SK-N-SH (cell line): ENCODE measurements at regions not wholly inside any gene's neighbourhood (a gene's known extent, or its start where the extent isn't known, plus 50 kb on each side); places are given as distances from the start of the nearest gene placed in this dataset.

Source experiments
- CTCF ChIA-PET: fragments of 300-600, 350-600 bp; formaldehyde crosslinking; extraction: SDS; loops from one replicate; lab custom pipeline; 2021; lab: Yijun Ruan, JAX
- POLR2A ChIA-PET: fragments of 350-600 bp; sonication (Branson Sonifier 250); formaldehyde crosslinking; extraction: SDS; loops from one replicate; lab custom pipeline; 2020; ENCODE audit warnings: antibody characterized with exemption, inconsistent platforms; lab: Yijun Ruan, JAX
- DNase-seq: peaks from one replicate; pipeline ENCODE4 v3.0.0; 2012
- H2AFZ ChIP-seq: fragments of 200-600 bp; sonication (generic); 2 replicates; pipeline ENCODE4 v1.8.1; 2016; ENCODE audit warnings: antibody characterized with exemption, mild to moderate bottlenecking, low read depth
- H3F3A ChIP-seq: fragments of 200-600 bp; sonication (generic); replicated peaks from 2 replicates; pipeline ENCODE3; 2016; ENCODE audit warnings: antibody characterized with exemption, mild to moderate bottlenecking; ENCODE audit not compliant: insufficient read depth
- H3K27ac ChIP-seq, 2 experiments: fragments of 200-500 bp in 1 of 2; fragments of 200-600 bp in 1 of 2; sonication (Bioruptor generic) in 1 of 2; sonication (generic), shearing (Covaris generic) in 1 of 2; 2 replicates each; pipeline versions ENCODE4 v1.5.1 to v1.6.1; 2014 to 2016; ENCODE audit warnings: low read depth in 2 of 2, inconsistent platforms in 1 of 2, low read length in 1 of 2, mild to moderate bottlenecking in 1 of 2, mixed read lengths in 1 of 2
- H3K27me3 ChIP-seq: fragments of 200-600 bp; sonication (generic), shearing (Covaris generic); 2 replicates; pipeline ENCODE4 v1.6.1; 2016; ENCODE audit warnings: mixed run types; ENCODE audit not compliant: insufficient read depth
- H3K36me3 ChIP-seq, 2 experiments: fragments of 200-500 bp in 1 of 2; fragments of 200-600 bp in 1 of 2; sonication (Bioruptor generic) in 1 of 2; sonication (generic) in 1 of 2; replicated peaks in 1 of 2; 2 replicates each; pipeline versions ENCODE3 to v1.5.1; 2014 to 2016; ENCODE audit warnings: low read length in 1 of 2, mild to moderate bottlenecking in 1 of 2; ENCODE audit not compliant: insufficient read depth in 2 of 2, control insufficient read depth in 1 of 2
- H3K4me1 ChIP-seq, 2 experiments: fragments of 200-500 bp in 1 of 2; fragments of 200-600 bp in 1 of 2; sonication (Bioruptor generic) in 1 of 2; sonication (generic), shearing (Covaris generic) in 1 of 2; 2 replicates each; pipeline versions ENCODE4 v1.5.1 to v1.6.1; 2014 to 2016; ENCODE audit warnings: low read depth in 1 of 2, low read length in 1 of 2, mixed run types in 1 of 2; ENCODE audit not compliant: insufficient read depth in 2 of 2, control insufficient read depth in 1 of 2
- H3K4me2 ChIP-seq: fragments of 200-600 bp; sonication (generic), shearing (Covaris generic); 2 replicates; pipeline ENCODE4 v1.6.1; 2017; ENCODE audit warnings: mixed run types
- H3K4me3 ChIP-seq, 2 experiments: fragments of 200-500 bp in 1 of 2; fragments of 200-600 bp in 1 of 2; sonication (Bioruptor generic) in 1 of 2; sonication (generic), shearing (Covaris generic) in 1 of 2; 2 replicates each; pipeline versions ENCODE4 v1.5.1 to v1.8.1; 2014 to 2016; ENCODE audit warnings: low read depth in 2 of 2, inconsistent platforms in 1 of 2, low read length in 1 of 2, mild to moderate bottlenecking in 1 of 2, mixed read lengths in 1 of 2, moderate library complexity in 1 of 2
- H3K79me2 ChIP-seq: fragments of 200-600 bp; sonication (generic); 2 replicates; pipeline ENCODE4 v1.8.1; 2017; ENCODE audit warnings: mild to moderate bottlenecking; ENCODE audit not compliant: insufficient read depth
- H3K9ac ChIP-seq: fragments of 200-600 bp; sonication (generic); 2 replicates; pipeline ENCODE4 v1.6.1; 2017; ENCODE audit warnings: mixed run types
- H3K9me2 ChIP-seq: fragments of 200-600 bp; sonication (generic); 2 replicates; pipeline ENCODE4 v1.6.1; 2017; ENCODE audit warnings: mixed run types
- H3K9me3 ChIP-seq: fragments of 200-600 bp; sonication (generic); 2 replicates; pipeline ENCODE4 v1.6.1; 2017; ENCODE audit warnings: mixed run types, mild to moderate bottlenecking, moderate library complexity
- H4K20me1 ChIP-seq: fragments of 200-600 bp; sonication (generic); 2 replicates; pipeline ENCODE4 v1.6.1; 2017; ENCODE audit warnings: mild to moderate bottlenecking, mixed run types; ENCODE audit not compliant: insufficient read depth
- FOSL2 ChIP-seq: IDR thresholded peaks from 2 replicates; pipeline ENCODE4 v1.4.0; 2012; ENCODE audit warnings: low read depth, mild to moderate bottlenecking, moderate library complexity, borderline replicate concordance
- FOXJ3 ChIP-seq: sonication (generic); formaldehyde crosslinking; IDR thresholded peaks from 2 replicates; pipeline ENCODE4 v1.5.1; 2020; ENCODE audit warnings: mild to moderate bottlenecking, missing genetic modification reagents
- JUND ChIP-seq: IDR thresholded peaks from 2 replicates; pipeline ENCODE4 v1.4.0; 2012
- MEF2A ChIP-seq: IDR thresholded peaks from 2 replicates; pipeline ENCODE4 v1.4.0; 2012; ENCODE audit warnings: low read depth, borderline replicate concordance
- NFIC ChIP-seq: IDR thresholded peaks from 2 replicates; pipeline ENCODE4 v1.4.0; 2012; ENCODE audit warnings: borderline replicate concordance
- RCOR1 ChIP-seq: fragments of 150-350 bp; IDR thresholded peaks from 2 replicates; pipeline ENCODE4 v1.6.1; 2017; ENCODE audit warnings: antibody characterized with exemption, low read length
- RXRA ChIP-seq: IDR thresholded peaks from 2 replicates; pipeline ENCODE4 v1.4.0; 2012; ENCODE audit warnings: low read depth, mild to moderate bottlenecking, borderline replicate concordance
- TAF1 ChIP-seq: IDR thresholded peaks from 2 replicates; pipeline ENCODE4 v1.6.1; 2012; ENCODE audit warnings: low read depth, mild to moderate bottlenecking, low read length, moderate library complexity, borderline replicate concordance
- TCF12 ChIP-seq: IDR thresholded peaks from 2 replicates; pipeline ENCODE4 v1.4.0; 2012
- YY1 ChIP-seq: IDR thresholded peaks from 2 replicates; pipeline ENCODE4 v1.4.0; 2012; ENCODE audit warnings: low read depth, mild to moderate bottlenecking
- WGBS: methylation state at CpG from one replicate; pipeline ENCODE4 v1.1.6; 2017; ENCODE audit warnings: low lambda C conversion rate; 5-methylcytosine and 5-hydroxymethylcytosine counted together
- TF ChIP-seq, protein P1 (sequence below): IDR thresholded peaks from 2 replicates; pipeline ENCODE4 v1.6.1; 2012; ENCODE audit warnings: mild to moderate bottlenecking, low read depth, low read length, moderate library complexity
- TF ChIP-seq, protein P2 (sequence below): fragments of 150-350 bp; IDR thresholded peaks from 2 replicates; pipeline ENCODE4 v1.6.1; 2016; ENCODE audit warnings: mild to moderate bottlenecking, low read depth, low read length

DNA sequence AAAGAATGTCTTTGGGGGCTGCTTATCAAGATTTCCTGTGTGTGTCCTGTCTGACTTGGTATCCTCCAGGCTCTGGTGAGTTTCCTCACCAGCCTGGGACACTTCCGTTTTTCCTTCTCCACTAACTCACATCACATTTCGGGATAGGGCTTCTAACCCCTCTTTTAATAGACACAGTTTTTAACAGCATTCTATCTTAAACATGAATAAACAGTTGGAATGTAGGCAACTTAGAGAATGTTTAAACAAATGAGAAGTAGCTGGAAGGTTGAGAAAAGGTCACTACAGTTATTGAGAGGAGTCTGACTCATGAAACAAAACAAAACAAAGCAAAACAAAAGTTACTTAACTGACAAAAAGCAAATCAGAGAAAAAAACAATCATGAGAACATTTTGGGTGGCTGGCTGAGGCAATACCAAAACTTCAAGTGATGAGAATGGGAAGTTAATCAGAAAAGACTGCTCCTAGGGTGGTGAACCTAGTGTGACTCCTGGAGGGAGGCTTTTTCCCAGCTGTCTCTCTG, 64.7 kb upstream of the CTSC start:
- Histone ChIP-seq H3F3A (peaks cover 17% of the 10 kb centered on the region), H3K79me2 (no peaks in the 10 kb centered on the region), H3K4me1 (peaks cover 0 to 4% of the 10 kb centered on the region in 2 experiments; a peak in 2 of 4 replicates), H3K4me2 (peak overlapping the region; percentile 55), H3K9ac (peak overlapping the region; percentile 27; the same call in 1 of the 2 replicates), H3K27me3 (no peaks in the 10 kb centered on the region), H3K9me2 (no peaks in the 10 kb centered on the region), H4K20me1 (no peaks in the 10 kb centered on the region), H3K4me3 (peak overlapping the region in 1 of 2 experiments; percentile 1; a peak in 1 of 4 replicates), H3K27ac (peak overlapping the region; percentile 64 to 78; a peak in 3 of 4 replicates), H3K36me3 (no peaks in the 10 kb centered on the region), H3K9me3 (no peaks in the 10 kb centered on the region), H2AFZ (no peak overlapping the region)
- ChIA-PET POLR2A (no interaction called here), CTCF (no interaction called here)
- 22% methylated on average over 2 of the region's 2 CpGs for WGBS
- DNase-seq: no peak
- TF ChIP-seq, protein P1, sequence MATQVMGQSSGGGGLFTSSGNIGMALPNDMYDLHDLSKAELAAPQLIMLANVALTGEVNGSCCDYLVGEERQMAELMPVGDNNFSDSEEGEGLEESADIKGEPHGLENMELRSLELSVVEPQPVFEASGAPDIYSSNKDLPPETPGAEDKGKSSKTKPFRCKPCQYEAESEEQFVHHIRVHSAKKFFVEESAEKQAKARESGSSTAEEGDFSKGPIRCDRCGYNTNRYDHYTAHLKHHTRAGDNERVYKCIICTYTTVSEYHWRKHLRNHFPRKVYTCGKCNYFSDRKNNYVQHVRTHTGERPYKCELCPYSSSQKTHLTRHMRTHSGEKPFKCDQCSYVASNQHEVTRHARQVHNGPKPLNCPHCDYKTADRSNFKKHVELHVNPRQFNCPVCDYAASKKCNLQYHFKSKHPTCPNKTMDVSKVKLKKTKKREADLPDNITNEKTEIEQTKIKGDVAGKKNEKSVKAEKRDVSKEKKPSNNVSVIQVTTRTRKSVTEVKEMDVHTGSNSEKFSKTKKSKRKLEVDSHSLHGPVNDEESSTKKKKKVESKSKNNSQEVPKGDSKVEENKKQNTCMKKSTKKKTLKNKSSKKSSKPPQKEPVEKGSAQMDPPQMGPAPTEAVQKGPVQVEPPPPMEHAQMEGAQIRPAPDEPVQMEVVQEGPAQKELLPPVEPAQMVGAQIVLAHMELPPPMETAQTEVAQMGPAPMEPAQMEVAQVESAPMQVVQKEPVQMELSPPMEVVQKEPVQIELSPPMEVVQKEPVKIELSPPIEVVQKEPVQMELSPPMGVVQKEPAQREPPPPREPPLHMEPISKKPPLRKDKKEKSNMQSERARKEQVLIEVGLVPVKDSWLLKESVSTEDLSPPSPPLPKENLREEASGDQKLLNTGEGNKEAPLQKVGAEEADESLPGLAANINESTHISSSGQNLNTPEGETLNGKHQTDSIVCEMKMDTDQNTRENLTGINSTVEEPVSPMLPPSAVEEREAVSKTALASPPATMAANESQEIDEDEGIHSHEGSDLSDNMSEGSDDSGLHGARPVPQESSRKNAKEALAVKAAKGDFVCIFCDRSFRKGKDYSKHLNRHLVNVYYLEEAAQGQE: no peak
- TF ChIP-seq YY1: no peak
- TF ChIP-seq FOXJ3 (CRISPR knock-in tag): no peak
- TF ChIP-seq, protein P2, sequence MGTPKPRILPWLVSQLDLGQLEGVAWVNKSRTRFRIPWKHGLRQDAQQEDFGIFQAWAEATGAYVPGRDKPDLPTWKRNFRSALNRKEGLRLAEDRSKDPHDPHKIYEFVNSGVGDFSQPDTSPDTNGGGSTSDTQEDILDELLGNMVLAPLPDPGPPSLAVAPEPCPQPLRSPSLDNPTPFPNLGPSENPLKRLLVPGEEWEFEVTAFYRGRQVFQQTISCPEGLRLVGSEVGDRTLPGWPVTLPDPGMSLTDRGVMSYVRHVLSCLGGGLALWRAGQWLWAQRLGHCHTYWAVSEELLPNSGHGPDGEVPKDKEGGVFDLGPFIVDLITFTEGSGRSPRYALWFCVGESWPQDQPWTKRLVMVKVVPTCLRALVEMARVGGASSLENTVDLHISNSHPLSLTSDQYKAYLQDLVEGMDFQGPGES: no peak
- TF ChIP-seq JUND: no peak
- TF ChIP-seq FOSL2: peak; percentile 12; the same call in 1 of the 2 replicates
- TF ChIP-seq TCF12: peak; percentile 34; the same call in 1 of the 2 replicates
- TF ChIP-seq RCOR1: no peak

DNA sequence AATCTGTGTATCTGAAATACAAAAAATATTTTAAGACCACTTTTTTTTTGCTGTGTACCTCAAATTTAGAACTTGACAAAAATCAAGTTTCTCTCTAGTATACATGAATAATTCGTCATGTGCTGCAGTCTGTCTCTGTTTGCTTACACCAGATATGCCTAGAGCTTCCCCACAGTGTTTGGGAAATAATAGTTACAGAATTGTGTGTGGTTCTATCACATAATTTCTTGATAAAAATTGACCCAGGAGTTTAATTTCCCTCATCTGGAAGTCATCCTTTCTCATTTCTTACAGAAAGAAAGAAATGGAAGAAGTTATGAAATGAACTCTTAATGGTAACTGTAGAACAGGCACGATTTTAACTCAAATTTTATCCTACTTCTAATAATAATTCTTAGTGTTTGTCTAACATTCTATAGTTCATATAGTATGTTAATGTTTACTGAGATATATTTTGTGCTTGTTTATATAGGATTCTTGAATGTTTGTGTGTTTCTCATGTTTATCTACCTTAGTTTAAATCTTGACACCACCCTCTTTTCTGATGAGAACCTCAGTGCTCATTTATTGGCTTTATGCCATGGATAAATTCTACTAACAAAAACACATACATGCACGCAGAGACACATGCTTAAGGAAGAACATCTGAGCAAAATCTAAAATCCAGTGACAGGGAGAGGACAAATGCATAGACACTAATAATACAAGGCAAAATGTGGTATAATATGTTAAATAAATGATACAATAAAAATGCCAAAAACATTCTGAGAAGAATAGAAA, 61.4 kb upstream of the CTSC start:
- no peak for TF ChIP-seq MEF2A
- TF ChIP-seq NFIC: no peak
- no peak for TF ChIP-seq RXRA
- TF ChIP-seq, protein P2: no peak
- TF ChIP-seq TAF1: no peak
- Histone ChIP-seq H4K20me1 (no peaks in the 10 kb centered on the region), H3K9ac (no peak overlapping the region), H3K4me2 (peak overlapping the region; percentile 25; the same call in 1 of the 2 replicates), H3K27me3 (no peaks in the 10 kb centered on the region), H3K4me1 (no peaks in the 10 kb centered on the region; a peak in 1 of 4 replicates), H3K27ac (peak overlapping the region in 1 of 2 experiments; percentile 65; a peak in 2 of 4 replicates), H3K79me2 (no peaks in the 10 kb centered on the region), H3K9me3 (no peaks in the 10 kb centered on the region), H3K36me3 (no peaks in the 10 kb centered on the region), H2AFZ (no peak overlapping the region), H3K4me3 (no peak overlapping the region; a peak in 1 of 4 replicates), H3F3A (peaks cover 17% of the 10 kb centered on the region), H3K9me2 (no peaks in the 10 kb centered on the region)
- no peak for DNase-seq
- ChIA-PET POLR2A (no interaction called here), CTCF (no interaction called here)
- whole genome bisulfite sequencing: 41% methylated on average over 3 of the region's 3 CpGs
